ENCODE measurements at regions not wholly inside any gene's neighbourhood (a gene's known extent, or its start where the extent isn't known, plus 50 kb on each side); places are given as distances from the start of the nearest gene placed in this dataset.

DNA sequence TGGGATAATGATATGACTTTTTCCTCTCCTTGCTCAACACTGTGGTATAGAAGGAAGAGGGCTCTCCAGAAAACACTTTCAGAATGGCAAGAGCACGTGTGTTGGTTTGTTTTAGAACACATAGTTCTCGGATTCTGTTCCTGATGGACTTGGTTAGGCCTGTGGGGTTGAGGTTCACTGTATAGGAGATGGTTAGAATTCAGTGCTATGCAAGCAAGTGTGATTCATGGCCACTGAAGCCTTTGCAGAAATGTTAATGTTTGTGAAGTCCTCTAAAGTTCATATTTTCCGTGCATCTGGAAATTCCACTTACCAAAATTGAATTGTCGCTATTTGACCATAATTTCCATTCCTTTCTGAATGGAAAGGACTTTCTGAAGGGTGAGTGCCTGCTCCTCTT lies 233.2 kb upstream of the DDHD1 start:
- no peak overlapping the region for H3K4me3 ChIP-seq (ENCODE audit: low read depth in 1 of 2, low read length in 2 of 2)
- no peaks in the 10 kb centered on the region; the same call in 1 of the 2 replicates for H3K79me2 ChIP-seq (ENCODE audit: insufficient read depth, low read length)

DNA sequence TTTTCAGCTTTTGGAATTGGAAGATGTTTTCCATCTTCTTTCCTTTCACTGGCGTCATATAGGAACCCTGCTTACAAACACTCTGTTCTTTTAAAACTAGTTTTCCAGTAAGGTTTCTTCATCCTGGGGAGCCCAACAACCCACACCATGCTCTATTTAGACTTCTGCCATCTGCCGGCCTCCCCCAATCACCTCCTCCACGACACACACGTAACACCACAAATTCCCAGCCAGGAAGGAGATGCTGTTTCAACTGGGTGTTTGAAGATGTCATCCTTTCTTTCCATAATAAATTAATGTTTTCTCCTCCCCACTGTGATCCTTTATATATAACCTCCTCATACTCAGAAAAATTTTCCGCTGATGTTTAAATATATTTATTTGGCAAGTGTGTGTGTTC lies 231.4 kb upstream of the DDHD1 start:
- no peak for DNase-seq
- H3K4me2 ChIP-seq (ENCODE audit: insufficient read depth, low read length) = no peak overlapping the region
- no peak overlapping the region for H3K9ac ChIP-seq (ENCODE audit: low read depth, low read length)
- ATAC-seq (ENCODE audit: insufficient read depth, low read depth) = no peak
- H3K4me1 ChIP-seq (ENCODE audit: insufficient read depth, low read length) = no peaks in the 10 kb centered on the region
- no peak overlapping the region for H3K27ac ChIP-seq (ENCODE audit: low read length)
- H3K9me3 ChIP-seq (ENCODE audit: insufficient read depth, low read length, severe bottlenecking) = no peaks in the 10 kb centered on the region
- H3K27me3 ChIP-seq (ENCODE audit: insufficient read depth, low read length, poor library complexity) = no peaks in the 10 kb centered on the region
- TF ChIP-seq, protein P1, sequence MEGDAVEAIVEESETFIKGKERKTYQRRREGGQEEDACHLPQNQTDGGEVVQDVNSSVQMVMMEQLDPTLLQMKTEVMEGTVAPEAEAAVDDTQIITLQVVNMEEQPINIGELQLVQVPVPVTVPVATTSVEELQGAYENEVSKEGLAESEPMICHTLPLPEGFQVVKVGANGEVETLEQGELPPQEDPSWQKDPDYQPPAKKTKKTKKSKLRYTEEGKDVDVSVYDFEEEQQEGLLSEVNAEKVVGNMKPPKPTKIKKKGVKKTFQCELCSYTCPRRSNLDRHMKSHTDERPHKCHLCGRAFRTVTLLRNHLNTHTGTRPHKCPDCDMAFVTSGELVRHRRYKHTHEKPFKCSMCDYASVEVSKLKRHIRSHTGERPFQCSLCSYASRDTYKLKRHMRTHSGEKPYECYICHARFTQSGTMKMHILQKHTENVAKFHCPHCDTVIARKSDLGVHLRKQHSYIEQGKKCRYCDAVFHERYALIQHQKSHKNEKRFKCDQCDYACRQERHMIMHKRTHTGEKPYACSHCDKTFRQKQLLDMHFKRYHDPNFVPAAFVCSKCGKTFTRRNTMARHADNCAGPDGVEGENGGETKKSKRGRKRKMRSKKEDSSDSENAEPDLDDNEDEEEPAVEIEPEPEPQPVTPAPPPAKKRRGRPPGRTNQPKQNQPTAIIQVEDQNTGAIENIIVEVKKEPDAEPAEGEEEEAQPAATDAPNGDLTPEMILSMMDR (IDR thresholded peaks at IDR 0.05; ENCODE audit: borderline replicate concordance, extremely low read depth, low read length, poor library complexity, severe bottlenecking) = no peak
- no peak for TF ChIP-seq EZH2 (IDR thresholded peaks at IDR 0.05; ENCODE audit: borderline replicate concordance, low read depth, low read length, severe bottlenecking)
- H3K36me3 ChIP-seq (ENCODE audit: insufficient read depth, low read length) = no peaks in the 10 kb centered on the region
- H4K20me1 ChIP-seq (ENCODE audit: insufficient read depth, low read length) = 0 out of 2 replicates have a peak, but pooled peaks cover 2% of the 10 kb centered on the region
- H2AFZ ChIP-seq (ENCODE audit: low read depth, low read length) = no peak overlapping the region
- H3K4me3 ChIP-seq (ENCODE audit: low read depth in 1 of 2, low read length in 2 of 2) = no peak overlapping the region
- no peaks in the 10 kb centered on the region; the same call in 1 of the 2 replicates for H3K79me2 ChIP-seq (ENCODE audit: insufficient read depth, low read length)

More for the DNA sequence above, 233.2 kb upstream of the DDHD1 start:
- Histone ChIP-seq H3K27ac (ENCODE audit: low read length) (no peak overlapping the region), H3K4me1 (ENCODE audit: insufficient read depth, low read length) (no peaks in the 10 kb centered on the region), H3K9me3 (ENCODE audit: insufficient read depth, low read length, severe bottlenecking) (no peaks in the 10 kb centered on the region), H4K20me1 (ENCODE audit: insufficient read depth, low read length) (no peaks in the 10 kb centered on the region), H3K9ac (ENCODE audit: low read depth, low read length) (no peak overlapping the region), H3K36me3 (ENCODE audit: insufficient read depth, low read length) (no peaks in the 10 kb centered on the region), H3K4me2 (ENCODE audit: insufficient read depth, low read length) (no peak overlapping the region), H2AFZ (ENCODE audit: low read depth, low read length) (no peak overlapping the region), H3K27me3 (ENCODE audit: insufficient read depth, low read length, poor library complexity) (no peaks in the 10 kb centered on the region)
- TF ChIP-seq, protein P1 (IDR thresholded peaks at IDR 0.05; ENCODE audit: borderline replicate concordance, extremely low read depth, low read length, poor library complexity, severe bottlenecking) = no peak
- TF ChIP-seq EZH2 (IDR thresholded peaks at IDR 0.05; ENCODE audit: borderline replicate concordance, low read depth, low read length, severe bottlenecking) = no peak
- ATAC-seq (ENCODE audit: insufficient read depth, low read depth) (no peak), DNase-seq (no peak)

DNA sequence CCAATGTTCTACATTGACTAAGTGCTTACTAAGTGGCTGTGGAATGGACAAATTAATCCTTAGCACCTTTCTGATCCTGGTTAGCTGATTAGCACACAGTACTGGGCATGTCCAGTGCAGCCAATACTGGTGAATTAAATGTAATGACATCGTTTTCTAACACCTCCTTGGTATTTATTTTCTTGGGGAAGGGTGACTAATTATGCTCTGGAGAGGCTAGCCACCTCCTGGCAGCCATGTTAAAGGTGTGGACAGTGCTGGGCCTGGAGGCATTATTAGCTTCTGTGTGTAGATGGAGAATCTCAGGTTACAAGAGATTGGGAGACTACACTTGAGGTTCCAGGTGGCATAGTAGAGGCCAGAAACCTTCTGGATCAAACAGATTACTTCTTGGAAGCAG lies 230.9 kb upstream of the DDHD1 start:
- Histone ChIP-seq H3K4me1 (ENCODE audit: insufficient read depth, low read length) (no peaks in the 10 kb centered on the region), H3K4me3 (ENCODE audit: low read depth in 1 of 2, low read length in 2 of 2) (no peak overlapping the region), H3K27ac (ENCODE audit: low read length) (no peak overlapping the region), H2AFZ (ENCODE audit: low read depth, low read length) (no peak overlapping the region), H3K9me3 (ENCODE audit: insufficient read depth, low read length, severe bottlenecking) (no peaks in the 10 kb centered on the region), H3K4me2 (ENCODE audit: insufficient read depth, low read length) (no peak overlapping the region), H3K9ac (ENCODE audit: low read depth, low read length) (no peak overlapping the region), H3K36me3 (ENCODE audit: insufficient read depth, low read length) (no peaks in the 10 kb centered on the region), H3K27me3 (ENCODE audit: insufficient read depth, low read length, poor library complexity) (no peaks in the 10 kb centered on the region), H3K79me2 (ENCODE audit: insufficient read depth, low read length) (no peaks in the 10 kb centered on the region; the same call in 1 of the 2 replicates), H4K20me1 (ENCODE audit: insufficient read depth, low read length) (0 out of 2 replicates have a peak, but pooled peaks cover 2% of the 10 kb centered on the region)
- DNase-seq (no peak), ATAC-seq (ENCODE audit: insufficient read depth, low read depth) (no peak)
- TF ChIP-seq EZH2 (IDR thresholded peaks at IDR 0.05; ENCODE audit: borderline replicate concordance, low read depth, low read length, severe bottlenecking) = no peak
- TF ChIP-seq, protein P1 (IDR thresholded peaks at IDR 0.05; ENCODE audit: borderline replicate concordance, extremely low read depth, low read length, poor library complexity, severe bottlenecking) = no peak

DNA sequence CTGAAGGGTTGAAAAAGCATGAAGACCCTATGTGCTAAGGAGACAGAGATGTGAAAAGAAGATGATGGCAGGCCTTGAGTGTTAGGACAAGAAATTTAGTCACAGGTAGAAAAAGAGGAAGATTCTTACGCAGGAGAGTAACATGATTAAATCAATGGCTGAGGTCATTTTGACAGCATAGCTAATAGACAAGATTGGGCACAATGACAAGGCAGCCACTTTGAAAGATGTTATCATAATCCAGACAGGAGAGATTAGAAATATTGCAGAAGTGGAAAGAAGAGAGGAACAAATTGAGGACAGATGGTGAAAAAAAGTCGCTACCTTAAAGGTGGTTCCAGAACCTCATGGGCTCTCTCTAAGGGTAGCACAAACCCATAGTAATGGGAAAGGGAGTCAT lies 228.8 kb upstream of the DDHD1 start:
- Histone ChIP-seq H3K4me3 (ENCODE audit: low read depth in 1 of 2, low read length in 2 of 2) (no peak overlapping the region), H3K9me3 (ENCODE audit: insufficient read depth, low read length, severe bottlenecking) (no peaks in the 10 kb centered on the region), H3K79me2 (ENCODE audit: insufficient read depth, low read length) (no peaks in the 10 kb centered on the region; the same call in 1 of the 2 replicates), H3K27ac (ENCODE audit: low read length) (no peak overlapping the region), H2AFZ (ENCODE audit: low read depth, low read length) (no peak overlapping the region), H3K4me1 (ENCODE audit: insufficient read depth, low read length) (no peaks in the 10 kb centered on the region), H3K9ac (ENCODE audit: low read depth, low read length) (no peak overlapping the region), H3K27me3 (ENCODE audit: insufficient read depth, low read length, poor library complexity) (no peaks in the 10 kb centered on the region), H3K4me2 (ENCODE audit: insufficient read depth, low read length) (no peak overlapping the region), H4K20me1 (ENCODE audit: insufficient read depth, low read length) (0 out of 2 replicates have a peak, but pooled peaks cover 2% of the 10 kb centered on the region), H3K36me3 (ENCODE audit: insufficient read depth, low read length) (no peaks in the 10 kb centered on the region)
- DNase-seq (no peak), ATAC-seq (ENCODE audit: insufficient read depth, low read depth) (no peak)
- TF ChIP-seq, protein P1 (IDR thresholded peaks at IDR 0.05; ENCODE audit: borderline replicate concordance, extremely low read depth, low read length, poor library complexity, severe bottlenecking) = no peak
- TF ChIP-seq EZH2 (IDR thresholded peaks at IDR 0.05; ENCODE audit: borderline replicate concordance, low read depth, low read length, severe bottlenecking) = no peak

All from DND-41 (cell line).